Activated CD8-positive, alpha-beta T cell treated with anti-CD3 and anti-CD28 coated beads for 36 hours (primary cell): ENCODE measurements at regions not wholly inside any gene's neighbourhood (a gene's known extent, or its start where the extent isn't known, plus 50 kb on each side); places are given as distances from the start of the nearest gene placed in this dataset.
"Not testable (repeated sequence)": the region's sequence is repeated elsewhere in the genome, so short reads cannot be mapped to it uniquely, and the experiment has no call there.

Source experiments
- ATAC-seq: fragments of 200-7000 bp; cut with Tn5 transposase; one replicate; pipeline ENCODE4 v1.10.0; 2021; ENCODE audit warnings: mild to moderate bottlenecking, moderate library complexity
- CTCF ChIA-PET: fragments of 350-600 bp; sonication (Branson Sonifier 250); formaldehyde crosslinking; loops from one replicate; lab custom pipeline; 2021; ENCODE audit warnings: antibody characterized with exemption; lab: Charles Lee
- POLR2A ChIA-PET: fragments of 350-600 bp; sonication (Branson Sonifier 250); formaldehyde crosslinking; loops from one replicate; lab custom pipeline; 2021; ENCODE audit warnings: antibody characterized with exemption; lab: Charles Lee
- DNase-seq: peaks from one replicate; pipeline ENCODE4 v3.0.0-alpha.2; 2020
- H3K27ac Mint-ChIP-seq: one replicate; pipeline ENCODE4 v1.8.0; 2021; ENCODE audit warnings: mild to moderate bottlenecking, mixed read lengths
- H3K27me3 Mint-ChIP-seq: one replicate; pipeline ENCODE4 v1.8.0; 2021; ENCODE audit warnings: mixed read lengths
- H3K36me3 Mint-ChIP-seq: one replicate; pipeline ENCODE4 v1.8.0; 2021; ENCODE audit warnings: low read depth, mixed read lengths
- H3K4me1 Mint-ChIP-seq: one replicate; pipeline ENCODE4 v1.8.0; 2021; ENCODE audit warnings: low read depth, mixed read lengths
- H3K4me3 Mint-ChIP-seq: one replicate; pipeline ENCODE4 v1.8.0; 2021; ENCODE audit warnings: mild to moderate bottlenecking, moderate library complexity, mixed read lengths
- H3K9me3 Mint-ChIP-seq: one replicate; pipeline ENCODE4 v1.8.0; 2021; ENCODE audit warnings: mixed read lengths
- CTCF ChIP-seq: fragments of 200-600 bp; IDR thresholded peaks from one replicate; pipeline ENCODE4 v1.8.0; 2022; ENCODE audit warnings: antibody characterized with exemption, mild to moderate bottlenecking
- intact Hi-C: fragments of 100-400 bp; cut with micrococcal nuclease; formaldehyde crosslinking; loops from one replicate; pipeline ENCODE4 v1.10.0; 2022

GRCh38 chr3:145088917-145089316 lies 1072.1 kb downstream of the PLOD2 start:
- no peaks in the 10 kb centered on the region for H3K9me3 Mint-ChIP-seq
- no peak for ATAC-seq
- H3K27me3 Mint-ChIP-seq = no peaks in the 10 kb centered on the region
- TF ChIP-seq CTCF = no peak
- H3K4me3 Mint-ChIP-seq = no peak overlapping the region
- no peaks in the 10 kb centered on the region for H3K4me1 Mint-ChIP-seq
- POLR2A ChIA-PET = no interaction called here
- H3K36me3 Mint-ChIP-seq = no peaks in the 10 kb centered on the region
- DNase-seq = no peak
- no peak overlapping the region for H3K27ac Mint-ChIP-seq
- intact Hi-C loops = no loop called here
- CTCF ChIA-PET = no interaction called here

DNA sequence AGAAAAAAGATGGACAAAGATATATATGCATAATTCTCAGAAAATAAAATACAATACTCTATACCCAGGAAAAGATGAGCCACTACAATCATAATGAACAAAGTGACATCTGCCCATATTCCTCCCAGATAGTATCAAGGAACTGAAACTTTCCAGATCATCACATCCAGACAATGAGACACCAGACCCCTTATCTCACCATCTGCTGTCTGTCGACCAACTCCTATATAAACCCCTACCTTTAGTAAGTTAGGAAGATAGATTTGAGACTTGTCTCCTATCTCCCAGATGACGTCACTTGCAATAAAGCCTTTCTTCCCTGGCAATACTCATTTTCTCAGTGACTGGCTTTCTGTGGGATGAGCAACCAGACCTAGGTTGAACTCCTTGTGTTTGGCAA lies 1071.6 kb downstream of the PLOD2 start:
- Mint-ChIP-seq H3K27me3 (no peaks in the 10 kb centered on the region), H3K27ac (no peak overlapping the region), H3K4me3 (no peak overlapping the region), H3K36me3 (no peaks in the 10 kb centered on the region), H3K4me1 (no peaks in the 10 kb centered on the region), H3K9me3 (no peaks in the 10 kb centered on the region)
- intact Hi-C loops = no loop called here
- CTCF ChIA-PET = no interaction called here
- DNase-seq (no peak), ATAC-seq (no peak)
- no peak for TF ChIP-seq CTCF
- POLR2A ChIA-PET = no interaction called here

DNA sequence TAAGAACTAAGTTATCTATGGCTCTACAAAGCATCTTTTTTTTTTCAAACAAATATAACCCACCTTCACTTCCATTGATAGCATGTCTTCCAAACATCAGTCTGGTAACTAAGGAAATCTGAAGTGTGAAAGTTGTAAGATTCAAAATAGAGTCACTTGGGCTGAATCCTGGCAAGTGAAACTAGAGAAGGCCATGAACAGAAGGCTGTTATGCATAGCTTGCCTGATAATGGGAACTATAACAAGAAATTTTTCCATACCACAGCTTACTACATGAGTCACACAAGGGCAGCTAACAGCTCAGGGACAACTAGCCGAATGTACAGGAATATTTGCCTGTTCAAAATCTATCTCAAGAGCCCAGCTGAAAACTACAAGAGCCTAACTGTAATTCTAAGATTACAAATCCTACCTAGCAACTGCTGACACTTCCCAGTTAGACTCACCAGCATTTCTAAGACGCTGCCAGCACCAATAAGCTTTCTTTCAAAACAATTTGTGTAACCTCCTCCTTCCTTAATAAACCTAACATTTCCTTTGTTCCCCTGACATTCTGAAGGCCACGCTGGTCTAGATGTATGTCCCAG lies 1066.5 kb downstream of the PLOD2 start:
- ATAC-seq (no peak), DNase-seq (no peak)
- POLR2A ChIA-PET = no interaction called here
- CTCF ChIA-PET = no interaction called here
- H3K4me3 Mint-ChIP-seq = no peak overlapping the region
- H3K36me3 Mint-ChIP-seq = no peaks in the 10 kb centered on the region
- no peaks in the 10 kb centered on the region for H3K4me1 Mint-ChIP-seq
- no peak overlapping the region for H3K27ac Mint-ChIP-seq
- TF ChIP-seq CTCF = no peak
- H3K9me3 Mint-ChIP-seq = no peaks in the 10 kb centered on the region
- no peaks in the 10 kb centered on the region for H3K27me3 Mint-ChIP-seq
- intact Hi-C loops = no loop called here

DNA sequence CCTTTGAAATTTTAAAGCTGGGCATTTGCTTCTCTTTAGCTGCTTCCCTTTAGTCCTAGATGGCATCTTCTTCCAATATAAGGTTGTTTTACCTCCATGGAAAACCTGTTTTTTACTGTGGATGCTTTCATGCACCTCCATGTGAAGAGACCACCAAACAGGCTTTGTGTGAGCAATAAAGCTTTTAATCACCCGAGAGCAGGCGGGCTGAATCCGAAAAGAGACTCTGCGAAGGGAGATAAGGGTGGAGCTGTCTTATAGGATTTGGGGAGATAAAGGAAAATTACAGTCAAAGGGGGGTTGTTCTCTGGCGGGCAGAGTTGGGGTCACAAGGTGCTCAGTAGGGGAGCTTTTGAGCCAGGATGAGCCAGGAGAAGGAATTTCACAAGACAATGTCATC lies 1049.8 kb downstream of the PLOD2 start:
- CTCF ChIA-PET, H3K36me3 Mint-ChIP-seq, DNase-seq, H3K27me3 Mint-ChIP-seq, H3K9me3 Mint-ChIP-seq, intact Hi-C loops, POLR2A ChIA-PET, ATAC-seq, H3K4me3 Mint-ChIP-seq, H3K4me1 Mint-ChIP-seq, H3K27ac Mint-ChIP-seq: not testable (repeated sequence)

GRCh38 chr3:145116769-145117168 lies 1044.2 kb downstream of the PLOD2 start:
- intact Hi-C loops = no loop called here
- POLR2A ChIA-PET = no interaction called here
- CTCF ChIA-PET = no interaction called here
- no peaks in the 10 kb centered on the region for H3K27me3 Mint-ChIP-seq
- H3K36me3 Mint-ChIP-seq = no peaks in the 10 kb centered on the region
- H3K9me3 Mint-ChIP-seq = no peaks in the 10 kb centered on the region
- no peak overlapping the region for H3K27ac Mint-ChIP-seq
- H3K4me1 Mint-ChIP-seq = no peaks in the 10 kb centered on the region
- ATAC-seq (no peak), DNase-seq (no peak)
- no peak for TF ChIP-seq CTCF
- H3K4me3 Mint-ChIP-seq = no peak overlapping the region

GRCh38 chr3:145118303-145118702 lies 1042.7 kb downstream of the PLOD2 start:
- no peak overlapping the region for H3K4me3 Mint-ChIP-seq

More at GRCh38 chr3:145118303-145118702, 1042.7 kb downstream of the PLOD2 start:
- no peak for TF ChIP-seq CTCF
- Mint-ChIP-seq H3K36me3 (no peaks in the 10 kb centered on the region), H3K27me3 (no peaks in the 10 kb centered on the region), H3K9me3 (no peaks in the 10 kb centered on the region), H3K4me1 (no peaks in the 10 kb centered on the region), H3K27ac (no peak overlapping the region)
- ChIA-PET POLR2A (no interaction called here), CTCF (no interaction called here)
- intact Hi-C loops = no loop called here
- DNase-seq (no peak), ATAC-seq (no peak)
